B cell (primary cell): ENCODE measurements at regions not wholly inside any gene's neighbourhood (a gene's known extent, or its start where the extent isn't known, plus 50 kb on each side); places are given as distances from the start of the nearest gene placed in this dataset.

ENCODE experiments used
- ATAC-seq: fragments of 200-7000 bp; cut with Tn5 transposase; one replicate; pipeline ENCODE4 v1.10.0; 2021; ENCODE audit warnings: low read depth, mild to moderate bottlenecking, moderate number of reproducible peaks, moderate library complexity
- CTCF ChIA-PET: fragments of 350-600 bp; sonication (Branson Sonifier 250); formaldehyde crosslinking; loops from one replicate; lab custom pipeline; 2021; ENCODE audit warnings: antibody characterized with exemption, inconsistent platforms; lab: Charles Lee
- POLR2A ChIA-PET: fragments of 350-600 bp; sonication (Branson Sonifier 250); formaldehyde crosslinking; loops from one replicate; lab custom pipeline; 2021; ENCODE audit warnings: antibody characterized with exemption; lab: Charles Lee
- DNase-seq: peaks from one replicate; pipeline ENCODE4 v3.0.0; 2013
- H2AFZ ChIP-seq: 2 replicates; pipeline ENCODE4 v1.6.1; 2012; ENCODE audit warnings: mild to moderate bottlenecking, low read depth, low read length; ENCODE audit not compliant: insufficient read depth, poor library complexity, severe bottlenecking
- H3K27ac ChIP-seq, 2 donors: 1 replicate in 1 of 2; 2 replicates in 1 of 2; pipeline ENCODE4 v1.5.1; 2012 to 2013; ENCODE audit warnings: low read length in 2 of 2, mild to moderate bottlenecking in 2 of 2, moderate library complexity in 1 of 2
- H3K27me3 ChIP-seq, 4 experiments: fragments of 200-600 bp in 1 of 4; sonication (generic) in 1 of 4; replicated peaks in 1 of 4; 1 replicate in 2 of 4; 2 replicates in 2 of 4; pipeline versions ENCODE4 v1.6.1 to v1.7.0; 2013 to 2016; ENCODE audit warnings: low read length in 3 of 4, mild to moderate bottlenecking in 2 of 4, mixed read lengths in 1 of 4, moderate library complexity in 1 of 4; ENCODE audit not compliant: insufficient read depth in 4 of 4, control insufficient read depth in 3 of 4; ENCODE audit errors: control extremely low read depth in 1 of 4
- H3K36me3 ChIP-seq, 2 experiments: replicated peaks in 1 of 2; 1 replicate in 1 of 2; 2 replicates in 1 of 2; pipeline versions ENCODE4 v1.6.1 to v1.7.1; 2013; ENCODE audit warnings: low read length in 1 of 2; ENCODE audit not compliant: insufficient read depth in 2 of 2, control insufficient read depth in 1 of 2; ENCODE audit errors: control extremely low read depth in 1 of 2, extremely low read depth in 1 of 2
- H3K4me1 ChIP-seq, 2 donors: fragments of 200-600 bp in 1 of 2; sonication (generic) in 1 of 2; 1 replicate in 1 of 2; 2 replicates in 1 of 2; pipeline versions ENCODE4 v1.5.1 to v1.6.1; 2013 to 2017; ENCODE audit warnings: low read length in 2 of 2; ENCODE audit not compliant: control insufficient read depth in 2 of 2, insufficient read depth in 2 of 2
- H3K4me2 ChIP-seq: replicated peaks from 2 replicates; pipeline ENCODE3; 2012; ENCODE audit warnings: mild to moderate bottlenecking, low read depth, low read length; ENCODE audit not compliant: poor library complexity, severe bottlenecking
- H3K4me3 ChIP-seq, 5 experiments: fragments of 200-600 bp in 1 of 5; sonication (generic) in 1 of 5; 1 replicate in 3 of 5; 2 replicates in 2 of 5; pipeline versions ENCODE4 v1.5.1 to v1.7.0; 2011 to 2016; ENCODE audit warnings: low read length in 4 of 5, mild to moderate bottlenecking in 4 of 5, low read depth in 2 of 5, control low read depth in 1 of 5, moderate library complexity in 1 of 5; ENCODE audit not compliant: insufficient read depth in 1 of 5; ENCODE audit errors: control extremely low read depth in 1 of 5, extremely low read depth in 1 of 5
- H3K79me2 ChIP-seq: fragments of 200-600 bp; sonication (generic); one replicate; pipeline ENCODE4 v1.6.0; 2016; ENCODE audit warnings: low read length; ENCODE audit not compliant: control insufficient read depth, insufficient read depth
- H3K9ac ChIP-seq: fragments of 200-600 bp; sonication (generic); 2 replicates; pipeline ENCODE4 v1.6.1; 2017; ENCODE audit warnings: mild to moderate bottlenecking, low read length, moderate library complexity
- H3K9me3 ChIP-seq, 3 donors: one replicate each; pipeline versions ENCODE4 v1.6.1 to v1.7.1; 2013; ENCODE audit warnings: low read length in 2 of 3; ENCODE audit not compliant: control insufficient read depth in 2 of 3, insufficient read depth in 1 of 3; ENCODE audit errors: control extremely low read depth in 1 of 3
- H4K20me1 ChIP-seq: 2 replicates; pipeline ENCODE4 v1.6.0; 2012; ENCODE audit warnings: mild to moderate bottlenecking, low read length; ENCODE audit not compliant: insufficient read depth, control insufficient read depth, poor library complexity, severe bottlenecking
- H3K27ac Mint-ChIP-seq: one replicate; pipeline ENCODE4 v1.8.0; 2021; ENCODE audit warnings: mixed read lengths
- H3K27me3 Mint-ChIP-seq: one replicate; pipeline ENCODE4 v1.8.0; 2021; ENCODE audit warnings: mixed read lengths
- H3K4me1 Mint-ChIP-seq: one replicate; pipeline ENCODE4 v1.8.0; 2021; ENCODE audit warnings: mixed read lengths
- H3K4me3 Mint-ChIP-seq: one replicate; pipeline ENCODE4 v1.8.0; 2021; ENCODE audit warnings: mixed read lengths
- H3K9me3 Mint-ChIP-seq: one replicate; pipeline ENCODE4 v1.8.0; 2022; ENCODE audit warnings: mixed read lengths; ENCODE audit not compliant: insufficient read depth
- EZH2 ChIP-seq: IDR thresholded peaks from 2 replicates; pipeline ENCODE4 v1.6.1; 2012; ENCODE audit warnings: borderline replicate concordance, low read depth, mild to moderate bottlenecking, moderate library complexity, low read length; ENCODE audit not compliant: insufficient read depth, poor library complexity, severe bottlenecking
- WGBS: methylation state at CpG from one replicate; pipeline ENCODE4 v1.1.5; 2013; ENCODE audit warnings: missing lambda C conversion rate; ENCODE audit not compliant: insufficient coverage; 5-methylcytosine and 5-hydroxymethylcytosine counted together
- intact Hi-C: fragments of 100-400 bp; cut with micrococcal nuclease; formaldehyde crosslinking; loops from one replicate; pipeline ENCODE4 v1.10.0; 2022
- TF ChIP-seq, protein P1 (sequence below): fragments of 200-600 bp; IDR thresholded peaks from one replicate; pipeline ENCODE4 v1.8.0; 2022; ENCODE audit warnings: antibody characterized with exemption, mild to moderate bottlenecking

DNA sequence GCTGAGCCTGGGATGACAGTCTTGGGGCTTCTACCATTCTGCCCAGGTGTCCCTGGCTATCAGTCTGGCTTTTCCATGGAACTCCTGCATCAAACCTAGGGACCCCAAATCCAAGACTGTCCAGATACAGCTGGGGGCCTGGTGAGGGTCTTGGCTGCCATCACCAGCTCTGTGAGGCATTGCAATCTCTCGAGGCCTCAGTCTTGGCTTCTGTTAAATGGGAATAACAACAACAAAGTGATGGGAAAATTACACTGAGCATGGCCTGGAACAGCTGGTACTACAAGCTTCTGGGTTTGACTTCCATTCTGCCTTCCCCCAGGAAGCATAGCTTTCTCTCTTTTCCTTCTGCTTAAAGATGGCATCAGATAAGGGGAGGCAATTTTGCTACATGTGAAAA, 50.0 kb upstream of the LCTL start:
- intact Hi-C loops, result loop anchor here (5.0 kb wide), 1 partner anchor 86 kb away; the partner anchor contains the start of gene SMAD6
- no peaks in the 10 kb centered on the region for H4K20me1 ChIP-seq
- H3K27ac ChIP-seq, result no peak overlapping the region
- H3K27me3 ChIP-seq, result peaks cover 0 to 12% (median 6%) of the 10 kb centered on the region in 4 experiments
- Mint-ChIP-seq H3K9me3 (no peaks in the 10 kb centered on the region), H3K27ac (no peak overlapping the region), H3K4me1 (peaks cover 45% of the 10 kb centered on the region), H3K4me3 (no peak overlapping the region), H3K27me3 (peaks cover 9% of the 10 kb centered on the region)
- no peak overlapping the region for H2AFZ ChIP-seq
- peaks cover 38 to 44% of the 10 kb centered on the region in 2 donors for H3K4me1 ChIP-seq
- no peak overlapping the region for H3K4me2 ChIP-seq
- no peaks in the 10 kb centered on the region for H3K36me3 ChIP-seq
- TF ChIP-seq, protein P1, sequence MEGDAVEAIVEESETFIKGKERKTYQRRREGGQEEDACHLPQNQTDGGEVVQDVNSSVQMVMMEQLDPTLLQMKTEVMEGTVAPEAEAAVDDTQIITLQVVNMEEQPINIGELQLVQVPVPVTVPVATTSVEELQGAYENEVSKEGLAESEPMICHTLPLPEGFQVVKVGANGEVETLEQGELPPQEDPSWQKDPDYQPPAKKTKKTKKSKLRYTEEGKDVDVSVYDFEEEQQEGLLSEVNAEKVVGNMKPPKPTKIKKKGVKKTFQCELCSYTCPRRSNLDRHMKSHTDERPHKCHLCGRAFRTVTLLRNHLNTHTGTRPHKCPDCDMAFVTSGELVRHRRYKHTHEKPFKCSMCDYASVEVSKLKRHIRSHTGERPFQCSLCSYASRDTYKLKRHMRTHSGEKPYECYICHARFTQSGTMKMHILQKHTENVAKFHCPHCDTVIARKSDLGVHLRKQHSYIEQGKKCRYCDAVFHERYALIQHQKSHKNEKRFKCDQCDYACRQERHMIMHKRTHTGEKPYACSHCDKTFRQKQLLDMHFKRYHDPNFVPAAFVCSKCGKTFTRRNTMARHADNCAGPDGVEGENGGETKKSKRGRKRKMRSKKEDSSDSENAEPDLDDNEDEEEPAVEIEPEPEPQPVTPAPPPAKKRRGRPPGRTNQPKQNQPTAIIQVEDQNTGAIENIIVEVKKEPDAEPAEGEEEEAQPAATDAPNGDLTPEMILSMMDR, result no peak
- TF ChIP-seq EZH2, result no peak
- no peak overlapping the region for H3K9ac ChIP-seq
- no peaks in the 10 kb centered on the region for H3K79me2 ChIP-seq
- ATAC-seq (no peak), DNase-seq (no peak)
- 100% methylated on average over 1 of the region's 1 CpG for WGBS
- H3K4me3 ChIP-seq, result no peak overlapping the region
- peaks cover 0 to 10% (median 0%) of the 10 kb centered on the region in 3 donors for H3K9me3 ChIP-seq
- ChIA-PET CTCF (interaction anchor here (1.6 to 2.5 kb wide), 2 partner anchors 10 to 248 kb away, joined by 7 to 9 read pairs; no protein-coding TSS in a partner anchor), POLR2A (no interaction called here)
